GM21381 (cell line): ENCODE measurements at regions not wholly inside any gene's neighbourhood (a gene's known extent, or its start where the extent isn't known, plus 50 kb on each side); places are given as distances from the start of the nearest gene placed in this dataset.
"Not testable (repeated sequence)": the region's sequence is repeated elsewhere in the genome, so short reads cannot be mapped to it uniquely, and the experiment has no call there.

ENCODE experiments used
- ATAC-seq: cut with Tn5 transposase; IDR thresholded peaks from one replicate; pipeline ENCODE4 v1.9.1; 2021; ENCODE audit warnings: mild to moderate bottlenecking, moderate library complexity; ENCODE audit not compliant: unreplicated experiment

- ATAC-seq = peak; percentile 97
Measured at GRCh38 chr3:153221748-153222162, 59.7 kb downstream of the RAP2B start.

GRCh38 chr3:153226877-153227276, 64.9 kb downstream of the RAP2B start:
- not testable (repeated sequence) for ATAC-seq

- ATAC-seq = not testable (repeated sequence)
Measured at GRCh38 chr3:153230427-153230826, 68.4 kb downstream of the RAP2B start.

GRCh38 chr3:153231245-153231644, 69.2 kb downstream of the RAP2B start:
- ATAC-seq = not testable (repeated sequence)

GRCh38 chr3:153232050-153232752, 70.2 kb downstream of the RAP2B start:
- ATAC-seq = not testable (repeated sequence)

- ATAC-seq = no peak
Measured at GRCh38 chr3:153232851-153233271, 70.8 kb downstream of the RAP2B start.

GRCh38 chr3:153233986-153234385, 72.0 kb downstream of the RAP2B start:
- ATAC-seq = no peak

GRCh38 chr3:153242896-153243295, 80.9 kb downstream of the RAP2B start:
- no peak for ATAC-seq

- ATAC-seq = no peak
Measured at GRCh38 chr3:153244961-153245360, 82.9 kb downstream of the RAP2B start.

- ATAC-seq = no peak
Measured at GRCh38 chr3:153245661-153246060, 83.6 kb downstream of the RAP2B start.

- ATAC-seq = no peak
Measured at GRCh38 chr3:153246331-153246730, 84.3 kb downstream of the RAP2B start.

- no peak for ATAC-seq
Measured at GRCh38 chr3:153246806-153247205, 84.8 kb downstream of the RAP2B start.

GRCh38 chr3:153247331-153248330, 85.6 kb downstream of the RAP2B start:
- no peak for ATAC-seq

GRCh38 chr3:153248835-153249234, 86.8 kb downstream of the RAP2B start:
- not testable (repeated sequence) for ATAC-seq

GRCh38 chr3:153249906-153250305, 87.9 kb downstream of the RAP2B start:
- no peak for ATAC-seq

- ATAC-seq = no peak
Measured at GRCh38 chr3:153250446-153250845, 88.4 kb downstream of the RAP2B start.

- no peak for ATAC-seq
Measured at GRCh38 chr3:153252963-153253362, 90.9 kb downstream of the RAP2B start.

GRCh38 chr3:153254361-153254760, 92.3 kb downstream of the RAP2B start:
- no peak for ATAC-seq

GRCh38 chr3:153257673-153258351, 95.8 kb downstream of the RAP2B start:
- no peak for ATAC-seq

- ATAC-seq = no peak
Measured at GRCh38 chr3:153259956-153260355, 97.9 kb downstream of the RAP2B start.

GRCh38 chr3:153260681-153261080, 98.7 kb downstream of the RAP2B start:
- ATAC-seq = no peak
